ENCODE measurements at regions not wholly inside any gene's neighbourhood (a gene's known extent, or its start where the extent isn't known, plus 50 kb on each side); places are given as distances from the start of the nearest gene placed in this dataset.

DNA sequence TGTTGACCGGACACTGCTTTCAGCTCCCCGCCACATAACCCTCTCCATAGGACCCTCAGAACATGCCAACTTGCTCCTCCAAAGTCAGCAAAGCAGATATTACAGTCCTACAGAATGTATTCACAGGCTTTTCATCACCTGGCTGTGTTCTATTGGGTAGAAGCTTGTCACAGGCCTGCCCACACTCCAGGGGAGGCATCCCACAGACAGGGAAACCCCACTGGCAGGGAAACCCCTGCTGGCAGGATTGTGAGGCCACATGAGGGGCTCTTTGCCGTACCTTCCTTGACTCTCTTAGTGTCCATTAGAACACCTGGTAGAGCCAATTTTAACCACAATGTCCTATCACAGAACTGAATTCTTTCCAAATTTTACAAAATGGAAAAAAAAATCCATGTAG, 344.2 kb upstream of the MGMT start:
- H3K36me3 ChIP-seq (ENCODE audit: control insufficient read depth in 2 of 2, insufficient read depth in 2 of 2, low read length in 1 of 2), result no peaks in the 10 kb centered on the region
- H3K9me3 ChIP-seq (ENCODE audit: control insufficient read depth in 2 of 2, insufficient read depth in 1 of 2, low read length in 1 of 2), result no peaks in the 10 kb centered on the region
- no peaks in the 10 kb centered on the region for H3K4me1 ChIP-seq (ENCODE audit: control insufficient read depth in 2 of 2, insufficient read depth in 2 of 2, low read length in 2 of 2)
- no peak overlapping the region for H3K4me3 ChIP-seq (ENCODE audit: low read length in 2 of 2)
- DNase-seq (ENCODE audit: low read depth in 6 of 9, low spot score in 9 of 9), result no peak
- no peak overlapping the region for H3K27ac ChIP-seq (ENCODE audit: low read depth in 1 of 2, low read length in 1 of 2)
- H3K27me3 ChIP-seq (ENCODE audit: control insufficient read depth in 2 of 2, insufficient read depth in 1 of 2, low read length in 1 of 2), result no peaks in the 10 kb centered on the region
- 91% methylated on average over 3 of the region's 3 CpGs for WGBS

DNA sequence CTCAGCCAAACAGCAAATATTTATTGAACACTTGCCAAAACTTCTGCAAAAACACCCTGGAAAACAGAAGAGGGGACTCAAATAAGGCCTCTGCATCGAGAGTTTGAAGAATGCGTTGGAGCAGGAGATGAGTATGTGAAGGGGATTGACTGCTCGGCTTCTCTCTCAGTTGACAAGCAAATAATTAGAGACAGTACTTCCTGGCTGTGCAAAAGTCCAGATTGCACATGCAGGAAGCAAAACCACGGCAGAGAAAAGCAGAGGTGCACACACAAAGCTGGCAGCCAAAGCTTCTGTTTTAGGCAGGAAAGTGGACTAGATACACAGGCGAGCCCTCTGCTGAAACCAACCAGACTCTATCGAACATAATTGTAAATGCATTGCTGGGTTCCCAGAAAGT, 343.6 kb upstream of the MGMT start:
- Histone ChIP-seq H3K4me3 (ENCODE audit: low read length in 2 of 2) (no peak overlapping the region), H3K4me1 (ENCODE audit: control insufficient read depth in 2 of 2, insufficient read depth in 2 of 2, low read length in 2 of 2) (no peaks in the 10 kb centered on the region), H3K36me3 (ENCODE audit: control insufficient read depth in 2 of 2, insufficient read depth in 2 of 2, low read length in 1 of 2) (no peaks in the 10 kb centered on the region), H3K27ac (ENCODE audit: low read depth in 1 of 2, low read length in 1 of 2) (no peak overlapping the region), H3K27me3 (ENCODE audit: control insufficient read depth in 2 of 2, insufficient read depth in 1 of 2, low read length in 1 of 2) (no peaks in the 10 kb centered on the region), H3K9me3 (ENCODE audit: control insufficient read depth in 2 of 2, insufficient read depth in 1 of 2, low read length in 1 of 2) (no peaks in the 10 kb centered on the region)
- no peak for DNase-seq (ENCODE audit: low read depth in 6 of 9, low spot score in 9 of 9)
- WGBS, result 78% methylated on average over 6 of the region's 6 CpGs

DNA sequence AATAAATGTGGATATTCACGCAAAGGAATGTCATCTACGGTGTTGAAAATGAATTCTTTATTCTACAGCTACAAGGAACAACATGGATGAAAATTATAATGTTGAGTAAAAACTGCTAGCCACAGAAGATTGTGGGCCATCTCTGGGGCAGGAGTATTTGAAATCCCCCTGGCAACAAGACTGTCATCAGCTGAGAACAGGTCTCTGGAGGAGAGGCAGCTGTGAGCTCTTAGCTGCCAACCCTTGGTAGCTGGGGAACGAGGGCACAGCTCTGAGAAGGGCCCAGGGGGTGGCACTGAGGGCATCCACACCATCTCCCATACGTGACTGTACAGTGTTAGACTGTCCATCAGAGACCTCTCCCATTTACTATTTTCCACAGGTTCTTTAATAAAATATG, 340.1 kb upstream of the MGMT start:
- Histone ChIP-seq H3K36me3 (ENCODE audit: control insufficient read depth in 2 of 2, insufficient read depth in 2 of 2, low read length in 1 of 2) (no peaks in the 10 kb centered on the region), H3K9me3 (ENCODE audit: control insufficient read depth in 2 of 2, insufficient read depth in 1 of 2, low read length in 1 of 2) (no peaks in the 10 kb centered on the region), H3K4me1 (ENCODE audit: control insufficient read depth in 2 of 2, insufficient read depth in 2 of 2, low read length in 2 of 2) (no peaks in the 10 kb centered on the region), H3K27ac (ENCODE audit: low read depth in 1 of 2, low read length in 1 of 2) (no peak overlapping the region), H3K4me3 (ENCODE audit: low read length in 2 of 2) (no peak overlapping the region), H3K27me3 (ENCODE audit: control insufficient read depth in 2 of 2, insufficient read depth in 1 of 2, low read length in 1 of 2) (no peaks in the 10 kb centered on the region)
- WGBS, result 97% methylated on average over 4 of the region's 4 CpGs
- DNase-seq (ENCODE audit: low read depth in 6 of 9, low spot score in 9 of 9), result no peak

DNA sequence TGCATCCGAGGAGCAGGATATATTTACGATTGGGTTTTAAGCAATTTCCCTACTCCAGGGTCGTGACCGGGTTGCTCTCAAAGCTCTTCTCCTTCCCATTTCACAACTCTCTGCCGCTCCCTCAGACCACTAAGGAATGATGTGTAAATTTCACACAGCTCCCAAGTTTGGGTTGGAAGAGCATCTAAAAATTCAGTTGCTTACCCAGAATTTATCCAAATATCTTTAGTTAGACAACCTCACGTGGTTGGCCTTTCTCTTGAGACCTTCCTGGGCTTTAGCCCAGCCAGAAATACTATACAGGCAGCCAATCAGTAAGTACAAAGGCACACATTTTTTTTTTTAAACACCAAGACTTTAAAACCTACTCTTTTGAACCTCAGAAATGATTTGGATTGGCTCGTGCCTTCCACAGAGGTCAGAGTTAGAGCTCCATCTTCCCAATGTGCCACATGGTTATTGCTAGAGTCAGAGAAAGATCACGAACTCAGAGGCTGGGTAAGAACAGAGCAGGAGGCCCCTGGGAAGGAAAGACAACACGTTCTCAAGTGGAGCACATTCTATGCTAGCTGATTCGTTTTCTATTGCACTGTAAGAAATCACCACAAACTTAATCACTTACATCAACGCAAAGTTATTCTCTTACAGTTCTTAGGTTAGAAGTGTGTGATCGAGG, 335.4 kb upstream of the MGMT start:
- DNase-seq (ENCODE audit: low read depth in 6 of 9, low spot score in 9 of 9), result no peak
- 94% methylated on average over 12 of the region's 12 CpGs for WGBS
- Histone ChIP-seq H3K9me3 (ENCODE audit: control insufficient read depth in 2 of 2, insufficient read depth in 1 of 2, low read length in 1 of 2) (no peaks in the 10 kb centered on the region), H3K36me3 (ENCODE audit: control insufficient read depth in 2 of 2, insufficient read depth in 2 of 2, low read length in 1 of 2) (no peaks in the 10 kb centered on the region), H3K4me3 (ENCODE audit: low read length in 2 of 2) (no peak overlapping the region), H3K27ac (ENCODE audit: low read depth in 1 of 2, low read length in 1 of 2) (no peak overlapping the region), H3K4me1 (ENCODE audit: control insufficient read depth in 2 of 2, insufficient read depth in 2 of 2, low read length in 2 of 2) (no peaks in the 10 kb centered on the region), H3K27me3 (ENCODE audit: control insufficient read depth in 2 of 2, insufficient read depth in 1 of 2, low read length in 1 of 2) (no peaks in the 10 kb centered on the region)

DNA sequence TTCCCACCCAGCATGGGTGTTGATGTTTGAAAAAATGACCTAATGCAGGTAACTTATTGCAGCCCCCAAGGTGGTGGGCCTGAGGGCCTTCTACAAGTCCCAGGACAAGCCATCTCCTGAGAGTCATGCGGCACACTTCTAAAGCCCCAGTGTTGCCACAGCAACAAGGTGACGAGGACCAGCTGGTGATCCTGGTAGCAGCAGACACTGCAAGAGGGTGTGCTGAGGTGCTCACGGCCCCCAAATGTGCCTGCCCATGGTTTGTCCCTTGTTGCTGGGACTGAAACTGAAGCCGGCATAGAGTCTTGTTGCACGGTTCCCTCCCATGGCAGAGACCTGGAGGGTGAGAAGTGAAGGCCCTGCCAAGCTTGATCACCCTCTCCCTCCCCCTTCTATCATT, 333.2 kb upstream of the MGMT start:
- 93% methylated on average over 5 of the region's 5 CpGs for WGBS
- DNase-seq (ENCODE audit: low read depth in 6 of 9, low spot score in 9 of 9), result no peak

DNA sequence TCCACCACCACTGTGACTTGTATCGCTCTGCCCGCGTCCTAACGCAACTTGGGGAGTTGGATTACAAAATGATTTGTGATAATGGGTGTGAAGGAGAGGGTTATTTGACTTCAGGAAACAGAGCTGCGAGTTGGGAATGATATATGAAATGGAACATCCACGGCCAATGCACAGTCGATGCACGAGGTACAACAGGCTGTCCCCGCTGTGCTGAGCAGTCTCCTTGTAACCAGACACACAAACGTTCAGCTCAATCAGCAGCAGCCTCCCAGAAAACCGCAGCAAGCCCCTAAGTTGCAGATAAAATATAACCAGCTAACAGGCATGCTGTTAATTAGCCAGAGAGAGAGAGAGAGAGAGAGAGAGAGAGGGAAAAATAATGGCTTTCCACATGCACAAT, 332.7 kb upstream of the MGMT start:
- H3K27ac ChIP-seq (ENCODE audit: low read depth in 1 of 2, low read length in 1 of 2), result no peak overlapping the region
- H3K36me3 ChIP-seq (ENCODE audit: control insufficient read depth in 2 of 2, insufficient read depth in 2 of 2, low read length in 1 of 2), result no peaks in the 10 kb centered on the region
- no peaks in the 10 kb centered on the region for H3K4me1 ChIP-seq (ENCODE audit: control insufficient read depth in 2 of 2, insufficient read depth in 2 of 2, low read length in 2 of 2)
- no peak overlapping the region for H3K4me3 ChIP-seq (ENCODE audit: low read length in 2 of 2)
- H3K9me3 ChIP-seq (ENCODE audit: control insufficient read depth in 2 of 2, insufficient read depth in 1 of 2, low read length in 1 of 2), result no peaks in the 10 kb centered on the region
- 95% methylated on average over 11 of the region's 11 CpGs for WGBS
- DNase-seq (ENCODE audit: low read depth in 6 of 9, low spot score in 9 of 9), result no peak
- H3K27me3 ChIP-seq (ENCODE audit: control insufficient read depth in 2 of 2, insufficient read depth in 1 of 2, low read length in 1 of 2), result peaks cover 0 to 2% of the 10 kb centered on the region in 2 donors

More for the DNA sequence above, 333.2 kb upstream of the MGMT start:
- Histone ChIP-seq H3K4me1 (ENCODE audit: control insufficient read depth in 2 of 2, insufficient read depth in 2 of 2, low read length in 2 of 2) (no peaks in the 10 kb centered on the region), H3K9me3 (ENCODE audit: control insufficient read depth in 2 of 2, insufficient read depth in 1 of 2, low read length in 1 of 2) (no peaks in the 10 kb centered on the region), H3K27ac (ENCODE audit: low read depth in 1 of 2, low read length in 1 of 2) (no peak overlapping the region), H3K36me3 (ENCODE audit: control insufficient read depth in 2 of 2, insufficient read depth in 2 of 2, low read length in 1 of 2) (no peaks in the 10 kb centered on the region), H3K27me3 (ENCODE audit: control insufficient read depth in 2 of 2, insufficient read depth in 1 of 2, low read length in 1 of 2) (peaks cover 0 to 2% of the 10 kb centered on the region in 2 donors), H3K4me3 (ENCODE audit: low read length in 2 of 2) (no peak overlapping the region)

DNA sequence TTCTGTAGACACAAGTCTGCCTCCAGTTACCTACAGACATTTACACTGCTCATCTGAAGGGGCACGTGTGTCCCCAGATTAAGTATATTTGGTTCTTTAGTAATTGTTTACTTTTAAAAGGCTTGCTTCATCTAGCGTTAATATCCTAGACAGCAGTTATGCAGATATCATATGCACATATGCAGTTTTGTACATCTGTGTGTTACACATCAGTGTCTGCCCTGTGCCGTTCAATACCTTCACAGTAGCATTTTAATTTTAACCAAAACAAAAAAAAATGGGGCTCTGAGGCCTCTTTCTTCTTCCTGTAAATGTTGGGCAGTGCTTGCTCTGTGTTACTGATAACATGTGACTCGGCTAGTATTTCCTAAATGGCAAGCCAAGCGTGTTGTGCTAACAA, 331.4 kb upstream of the MGMT start:
- DNase-seq (ENCODE audit: low read depth in 6 of 9, low spot score in 9 of 9), result no peak
- peaks cover 0 to 2% of the 10 kb centered on the region in 2 donors for H3K27me3 ChIP-seq (ENCODE audit: control insufficient read depth in 2 of 2, insufficient read depth in 1 of 2, low read length in 1 of 2)
- no peak overlapping the region for H3K4me3 ChIP-seq (ENCODE audit: low read length in 2 of 2)
- H3K27ac ChIP-seq (ENCODE audit: low read depth in 1 of 2, low read length in 1 of 2), result no peak overlapping the region
- H3K36me3 ChIP-seq (ENCODE audit: control insufficient read depth in 2 of 2, insufficient read depth in 2 of 2, low read length in 1 of 2), result no peaks in the 10 kb centered on the region
- H3K9me3 ChIP-seq (ENCODE audit: control insufficient read depth in 2 of 2, insufficient read depth in 1 of 2, low read length in 1 of 2), result no peaks in the 10 kb centered on the region
- WGBS, result 73% methylated on average over 5 of the region's 5 CpGs
- H3K4me1 ChIP-seq (ENCODE audit: control insufficient read depth in 2 of 2, insufficient read depth in 2 of 2, low read length in 2 of 2), result no peaks in the 10 kb centered on the region

DNA sequence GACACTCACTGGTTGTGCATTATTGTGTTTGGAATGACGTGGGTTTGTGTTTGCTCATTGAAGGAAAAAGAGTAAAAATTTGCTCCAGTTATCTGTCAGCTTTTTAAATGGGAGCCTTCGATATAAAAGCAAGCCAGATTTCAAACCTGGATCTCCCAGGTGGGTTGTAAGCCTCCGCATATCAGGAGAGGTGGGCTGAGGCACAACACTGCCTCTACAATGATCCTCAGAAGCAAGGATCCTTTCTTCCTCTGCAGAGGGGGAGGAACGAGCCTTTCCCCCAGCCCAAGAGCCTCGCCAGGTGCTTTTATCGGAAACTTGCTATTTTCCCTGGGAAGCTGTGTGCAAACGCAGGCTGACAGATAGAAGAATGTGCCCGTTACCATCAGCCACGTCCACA, 331.0 kb upstream of the MGMT start:
- no peak for DNase-seq (ENCODE audit: low read depth in 6 of 9, low spot score in 9 of 9)
- 95% methylated on average over 9 of the region's 9 CpGs for WGBS

DNA sequence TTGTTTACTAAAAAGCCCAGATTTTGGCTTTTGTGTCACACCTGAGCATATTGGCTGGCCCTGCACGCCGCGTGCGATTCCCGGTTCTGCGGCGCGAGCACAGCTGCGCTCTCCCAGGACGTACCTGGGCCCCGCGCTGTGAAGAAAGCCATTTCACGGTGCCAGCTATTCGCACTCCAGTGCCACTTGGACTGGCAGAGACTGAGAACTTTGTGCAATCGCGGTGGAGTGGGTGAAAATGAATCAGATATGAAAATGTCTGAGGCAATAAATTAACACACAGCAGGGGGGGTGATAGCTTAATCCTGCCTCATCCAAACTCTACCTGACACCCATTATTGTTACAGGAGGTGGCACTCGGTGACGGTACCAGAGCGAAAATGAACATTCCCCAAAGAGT, 330.1 kb upstream of the MGMT start:
- Histone ChIP-seq H3K27ac (ENCODE audit: low read depth in 1 of 2, low read length in 1 of 2) (no peak overlapping the region), H3K9me3 (ENCODE audit: control insufficient read depth in 2 of 2, insufficient read depth in 1 of 2, low read length in 1 of 2) (no peaks in the 10 kb centered on the region), H3K4me3 (ENCODE audit: low read length in 2 of 2) (no peak overlapping the region), H3K36me3 (ENCODE audit: control insufficient read depth in 2 of 2, insufficient read depth in 2 of 2, low read length in 1 of 2) (no peaks in the 10 kb centered on the region), H3K4me1 (ENCODE audit: control insufficient read depth in 2 of 2, insufficient read depth in 2 of 2, low read length in 2 of 2) (no peaks in the 10 kb centered on the region), H3K27me3 (ENCODE audit: control insufficient read depth in 2 of 2, insufficient read depth in 1 of 2, low read length in 1 of 2) (peaks cover 0 to 2% of the 10 kb centered on the region in 2 donors)
- DNase-seq (ENCODE audit: low read depth in 6 of 9, low spot score in 9 of 9), result no peak
- WGBS, result 94% methylated on average over 19 of the region's 19 CpGs

More for the DNA sequence above, 331.0 kb upstream of the MGMT start:
- H3K27me3 ChIP-seq (ENCODE audit: control insufficient read depth in 2 of 2, insufficient read depth in 1 of 2, low read length in 1 of 2), result peaks cover 0 to 2% of the 10 kb centered on the region in 2 donors
- H3K36me3 ChIP-seq (ENCODE audit: control insufficient read depth in 2 of 2, insufficient read depth in 2 of 2, low read length in 1 of 2), result no peaks in the 10 kb centered on the region
- H3K4me1 ChIP-seq (ENCODE audit: control insufficient read depth in 2 of 2, insufficient read depth in 2 of 2, low read length in 2 of 2), result no peaks in the 10 kb centered on the region
- no peak overlapping the region for H3K27ac ChIP-seq (ENCODE audit: low read depth in 1 of 2, low read length in 1 of 2)
- no peak overlapping the region for H3K4me3 ChIP-seq (ENCODE audit: low read length in 2 of 2)
- no peaks in the 10 kb centered on the region for H3K9me3 ChIP-seq (ENCODE audit: control insufficient read depth in 2 of 2, insufficient read depth in 1 of 2, low read length in 1 of 2)

All from thymus (tissue), 11 donors.